Mesothelial cell of epicardium (in vitro differentiated cells): ENCODE measurements at regions not wholly inside any gene's neighbourhood (a gene's known extent, or its start where the extent isn't known, plus 50 kb on each side); places are given as distances from the start of the nearest gene placed in this dataset.

Experiments
- DNase-seq, 2 experiments: peaks; one replicate each; pipeline ENCODE4 v3.0.0; 2021; ENCODE audit warnings: low spot score in 2 of 2; ENCODE audit not compliant: unreplicated experiment in 2 of 2
- H3K27ac Mint-ChIP-seq: 2 replicates; pipeline ENCODE4 v1.8.0; 2021; ENCODE audit warnings: mixed read lengths
- H3K27me3 Mint-ChIP-seq: 2 replicates; pipeline ENCODE4 v1.8.0; 2021; ENCODE audit warnings: low read depth, mixed read lengths
- H3K36me3 Mint-ChIP-seq: 2 replicates; pipeline ENCODE4 v1.8.0; 2021; ENCODE audit warnings: mixed read lengths
- H3K4me1 Mint-ChIP-seq: 2 replicates; pipeline ENCODE4 v1.8.0; 2021; ENCODE audit warnings: mixed read lengths
- H3K4me3 Mint-ChIP-seq: 2 replicates; pipeline ENCODE4 v1.8.0; 2021; ENCODE audit warnings: mild to moderate bottlenecking, moderate library complexity, mixed read lengths
- H3K9me3 Mint-ChIP-seq: 2 replicates; pipeline ENCODE4 v1.8.0; 2021; ENCODE audit warnings: mixed read lengths
- CTCF ChIP-seq: fragments of 200-600 bp; sonication (generic); IDR thresholded peaks from one replicate; pipeline ENCODE4 v1.5.0; 2021; ENCODE audit warnings: antibody characterized with exemption; ENCODE audit not compliant: unreplicated experiment

- peaks cover 16% of the 10 kb centered on the region for H3K4me1 Mint-ChIP-seq
- H3K4me3 Mint-ChIP-seq = no peak overlapping the region
- TF ChIP-seq CTCF = no peak
- DNase-seq = no peak
- H3K36me3 Mint-ChIP-seq = peaks cover 1% of the 10 kb centered on the region
- H3K27me3 Mint-ChIP-seq = peaks cover 81% of the 10 kb centered on the region
- H3K27ac Mint-ChIP-seq = no peak overlapping the region
- peaks cover 6% of the 10 kb centered on the region for H3K9me3 Mint-ChIP-seq
Observed at GRCh38 chr11:93902921-93903320, 52.5 kb upstream of the VSTM5 start.

GRCh38 chr11:93903989-93904388, 53.6 kb upstream of the VSTM5 start:
- H3K27me3 Mint-ChIP-seq = peaks cover 73% of the 10 kb centered on the region
- no peak for TF ChIP-seq CTCF
- no peaks in the 10 kb centered on the region for H3K9me3 Mint-ChIP-seq
- DNase-seq = no peak
- H3K27ac Mint-ChIP-seq = no peak overlapping the region
- peaks cover 1% of the 10 kb centered on the region for H3K36me3 Mint-ChIP-seq
- H3K4me1 Mint-ChIP-seq = peaks cover 20% of the 10 kb centered on the region
- H3K4me3 Mint-ChIP-seq = no peak overlapping the region

- TF ChIP-seq CTCF = no peak
Observed at GRCh38 chr11:93904716-93905115, 54.3 kb upstream of the VSTM5 start.

GRCh38 chr11:93905384-93905783, 55.0 kb upstream of the VSTM5 start:
- no peak overlapping the region for H3K4me3 Mint-ChIP-seq
- no peak for DNase-seq
- peaks cover 20% of the 10 kb centered on the region for H3K4me1 Mint-ChIP-seq
- peaks cover 1% of the 10 kb centered on the region for H3K36me3 Mint-ChIP-seq
- H3K27ac Mint-ChIP-seq = no peak overlapping the region
- H3K27me3 Mint-ChIP-seq = peaks cover 68% of the 10 kb centered on the region
- no peak for TF ChIP-seq CTCF
- no peaks in the 10 kb centered on the region for H3K9me3 Mint-ChIP-seq

More at GRCh38 chr11:93904716-93905115, 54.3 kb upstream of the VSTM5 start:
- Mint-ChIP-seq H3K4me1 (peaks cover 20% of the 10 kb centered on the region), H3K27me3 (peaks cover 71% of the 10 kb centered on the region), H3K36me3 (peaks cover 1% of the 10 kb centered on the region), H3K9me3 (no peaks in the 10 kb centered on the region), H3K4me3 (no peak overlapping the region), H3K27ac (no peak overlapping the region)
- DNase-seq = no peak

GRCh38 chr11:93906486-93906885, 56.1 kb upstream of the VSTM5 start:
- Mint-ChIP-seq H3K36me3 (peaks cover 1% of the 10 kb centered on the region), H3K27ac (no peak overlapping the region), H3K4me1 (peaks cover 20% of the 10 kb centered on the region), H3K4me3 (no peak overlapping the region), H3K27me3 (peaks cover 63% of the 10 kb centered on the region), H3K9me3 (no peaks in the 10 kb centered on the region)
- no peak for DNase-seq
- TF ChIP-seq CTCF = no peak

- H3K27ac Mint-ChIP-seq = no peak overlapping the region
- H3K36me3 Mint-ChIP-seq = peaks cover 1% of the 10 kb centered on the region
- H3K4me1 Mint-ChIP-seq = peaks cover 20% of the 10 kb centered on the region
- no peaks in the 10 kb centered on the region for H3K9me3 Mint-ChIP-seq
- no peak for TF ChIP-seq CTCF
- H3K4me3 Mint-ChIP-seq = no peak overlapping the region
- peaks cover 61% of the 10 kb centered on the region for H3K27me3 Mint-ChIP-seq
- DNase-seq = no peak
Observed at GRCh38 chr11:93907901-93908300, 57.5 kb upstream of the VSTM5 start.
